ENCODE measurements at regions not wholly inside any gene's neighbourhood (a gene's known extent, or its start where the extent isn't known, plus 50 kb on each side); places are given as distances from the start of the nearest gene placed in this dataset.
"Not testable (repeated sequence)": the region's sequence is repeated elsewhere in the genome, so short reads cannot be mapped to it uniquely, and the experiment has no call there.

DNA sequence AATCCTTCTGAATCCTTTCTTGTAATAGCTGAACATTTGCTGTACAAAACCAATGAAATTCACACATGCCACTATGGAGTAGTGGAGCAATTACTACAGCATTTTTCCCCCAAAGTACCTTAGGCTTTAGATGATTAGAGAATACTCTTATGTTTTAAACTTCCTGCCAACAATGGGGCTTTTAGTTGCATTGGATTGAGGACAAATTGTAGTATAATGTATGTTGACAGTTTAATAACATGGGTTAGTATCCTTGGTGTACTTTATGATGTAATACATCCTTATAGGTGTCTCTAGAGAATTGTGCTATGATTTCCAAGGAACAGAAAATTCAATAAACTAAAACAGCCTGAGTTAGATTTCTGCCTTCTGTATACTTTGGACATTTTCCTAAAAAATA is 422.7 kb upstream of the GRAMD2B start:
- no peak overlapping the region for H3K27ac Mint-ChIP-seq
- no peaks in the 10 kb centered on the region for H3K36me3 Mint-ChIP-seq (ENCODE audit: insufficient read depth)
- no peak overlapping the region for H3K4me3 Mint-ChIP-seq
- no peaks in the 10 kb centered on the region for H3K27me3 Mint-ChIP-seq
- H3K4me1 Mint-ChIP-seq (ENCODE audit: low read depth in 2 of 2), result no peaks in the 10 kb centered on the region
- peaks cover 0 to 4% of the 10 kb centered on the region in 2 donors for H3K9me3 Mint-ChIP-seq
- ATAC-seq (replicated peaks) (no peak), DNase-seq (no peak)

DNA sequence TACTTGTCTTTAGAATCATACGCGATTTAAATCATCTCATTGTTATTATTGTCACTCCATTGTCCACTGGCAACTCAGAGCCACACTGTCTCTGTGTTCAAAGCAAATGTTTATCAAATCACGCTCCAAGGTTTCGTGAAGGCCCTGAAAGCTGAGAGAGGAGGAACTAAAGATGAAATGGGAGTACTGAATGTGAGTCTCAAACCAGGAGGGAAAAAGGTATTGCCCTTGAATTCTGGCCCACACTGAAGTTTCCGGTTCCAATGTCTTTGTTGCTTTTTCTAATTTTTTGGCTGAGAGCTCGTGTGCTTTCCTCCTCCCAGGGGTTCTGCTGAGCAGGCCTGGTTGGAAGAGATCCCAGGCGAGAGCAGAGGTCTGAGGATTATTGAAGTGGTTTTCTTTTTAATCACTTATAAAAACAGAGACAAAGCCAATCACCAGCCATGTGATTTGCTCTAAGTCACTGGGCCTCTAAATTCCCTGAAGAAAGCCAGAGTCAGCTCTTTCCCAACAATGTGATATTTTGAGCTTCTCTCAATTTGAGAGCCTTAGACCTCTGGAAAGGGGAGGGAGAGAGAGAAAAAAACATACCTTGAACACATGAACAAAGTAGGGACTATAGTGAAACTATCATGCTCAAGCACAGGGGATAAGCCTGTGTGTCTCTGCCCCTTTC is 420.8 kb upstream of the GRAMD2B start:
- DNase-seq, result no peak
- H3K36me3 Mint-ChIP-seq (ENCODE audit: insufficient read depth), result no peaks in the 10 kb centered on the region
- no peak for ATAC-seq (replicated peaks)
- no peak overlapping the region for H3K27ac Mint-ChIP-seq
- H3K4me3 Mint-ChIP-seq, result no peak overlapping the region
- peaks cover 0 to 3% of the 10 kb centered on the region in 2 donors for H3K9me3 Mint-ChIP-seq
- no peaks in the 10 kb centered on the region for H3K4me1 Mint-ChIP-seq (ENCODE audit: low read depth in 2 of 2)
- no peaks in the 10 kb centered on the region for H3K27me3 Mint-ChIP-seq

DNA sequence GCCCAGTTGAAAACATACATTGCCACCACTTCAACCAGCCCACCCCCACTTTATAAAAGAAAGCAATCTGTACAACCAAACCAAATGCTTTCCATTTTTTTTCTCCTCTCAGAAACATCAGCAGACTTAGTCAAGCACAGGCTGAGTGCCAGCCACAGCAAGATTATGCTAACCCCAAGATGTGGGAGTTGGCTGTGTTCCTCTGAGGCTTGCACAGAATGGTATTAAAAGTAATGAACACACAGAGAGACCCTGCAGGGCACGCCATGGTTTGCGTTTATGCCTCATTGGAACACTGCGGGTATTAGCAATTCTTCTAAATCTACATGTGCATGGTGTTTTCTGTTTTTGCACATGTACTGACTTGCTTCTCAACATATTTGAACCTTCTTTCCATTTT is 419.9 kb upstream of the GRAMD2B start:
- DNase-seq (no peak), ATAC-seq (replicated peaks) (no peak)
- H3K4me3 Mint-ChIP-seq, result no peak overlapping the region

DNA sequence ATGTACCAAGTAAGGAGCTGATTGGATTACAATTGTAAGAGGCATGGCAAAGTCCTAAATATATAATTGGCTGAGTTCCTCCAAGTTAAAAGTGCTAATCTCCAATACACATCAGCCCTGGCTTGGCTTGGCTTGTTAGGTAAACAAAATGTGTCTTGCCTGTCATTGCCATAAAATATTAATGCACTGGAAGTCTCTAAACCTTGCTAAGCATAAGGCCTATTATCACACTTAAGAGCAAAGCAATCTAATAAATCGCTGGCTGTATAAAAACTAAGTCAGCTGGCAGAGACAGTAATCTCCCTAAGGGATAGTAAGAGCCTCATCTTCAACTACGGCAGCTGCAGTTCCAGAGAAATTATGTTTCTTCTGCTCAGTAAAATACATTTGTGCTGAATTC is 418.6 kb upstream of the GRAMD2B start:
- no peak overlapping the region for H3K27ac Mint-ChIP-seq
- H3K36me3 Mint-ChIP-seq (ENCODE audit: insufficient read depth), result no peaks in the 10 kb centered on the region
- DNase-seq (no peak), ATAC-seq (replicated peaks) (no peak)
- no peaks in the 10 kb centered on the region for H3K4me1 Mint-ChIP-seq (ENCODE audit: low read depth in 2 of 2)
- H3K4me3 Mint-ChIP-seq, result no peak overlapping the region
- H3K27me3 Mint-ChIP-seq, result no peaks in the 10 kb centered on the region
- H3K9me3 Mint-ChIP-seq, result peaks cover 0 to 5% of the 10 kb centered on the region in 2 donors

More for the DNA sequence above, 419.9 kb upstream of the GRAMD2B start:
- Mint-ChIP-seq H3K9me3 (peaks cover 0 to 7% of the 10 kb centered on the region in 2 donors), H3K27ac (no peak overlapping the region), H3K4me1 (ENCODE audit: low read depth in 2 of 2) (no peaks in the 10 kb centered on the region), H3K27me3 (no peaks in the 10 kb centered on the region), H3K36me3 (ENCODE audit: insufficient read depth) (no peaks in the 10 kb centered on the region)

DNA sequence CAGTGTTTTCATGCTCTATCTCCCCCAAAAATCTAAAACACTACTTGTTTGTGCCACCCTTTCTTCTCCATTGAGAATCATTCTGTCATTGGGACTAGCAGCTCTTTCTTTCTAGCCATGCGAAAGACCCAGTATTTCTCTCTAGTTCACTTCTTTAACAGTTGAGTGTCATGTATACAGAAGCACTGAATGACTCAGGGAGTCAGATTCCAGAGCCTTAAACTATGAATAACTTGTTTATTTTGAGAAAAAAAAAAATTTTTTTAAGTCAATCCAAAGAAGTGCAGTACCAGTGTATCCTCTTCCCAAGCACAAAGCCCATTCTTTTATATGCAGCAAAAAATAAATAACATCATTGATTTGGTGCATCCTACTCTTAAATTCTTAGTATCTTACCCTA is 415.4 kb upstream of the GRAMD2B start:
- Mint-ChIP-seq H3K4me1 (ENCODE audit: low read depth in 2 of 2) (no peaks in the 10 kb centered on the region), H3K9me3 (peaks cover 2 to 8% of the 10 kb centered on the region in 2 donors), H3K27ac (no peak overlapping the region), H3K27me3 (no peaks in the 10 kb centered on the region), H3K4me3 (no peak overlapping the region), H3K36me3 (ENCODE audit: insufficient read depth) (no peaks in the 10 kb centered on the region)
- ATAC-seq (replicated peaks), result no peak
- DNase-seq, result no peak

DNA sequence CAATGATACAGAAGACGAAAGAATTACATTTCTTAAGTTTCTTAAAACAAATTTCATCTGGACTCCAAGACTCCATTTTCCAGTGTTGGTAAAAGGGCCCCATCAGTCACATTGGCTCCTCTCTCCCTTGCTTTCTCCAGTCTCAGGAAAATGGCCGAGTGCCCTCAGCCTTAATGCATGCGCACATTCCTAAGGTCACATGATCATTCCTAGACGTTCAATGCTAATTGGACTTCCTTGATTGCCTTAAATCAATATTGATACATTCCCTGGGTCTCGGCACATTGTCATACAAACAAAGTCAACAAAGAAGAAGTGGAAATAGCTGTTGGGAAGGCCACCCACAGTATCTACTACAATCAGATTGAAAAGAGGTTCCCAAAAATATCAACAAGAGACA is 413.6 kb upstream of the GRAMD2B start:
- ATAC-seq (replicated peaks), result no peak

DNA sequence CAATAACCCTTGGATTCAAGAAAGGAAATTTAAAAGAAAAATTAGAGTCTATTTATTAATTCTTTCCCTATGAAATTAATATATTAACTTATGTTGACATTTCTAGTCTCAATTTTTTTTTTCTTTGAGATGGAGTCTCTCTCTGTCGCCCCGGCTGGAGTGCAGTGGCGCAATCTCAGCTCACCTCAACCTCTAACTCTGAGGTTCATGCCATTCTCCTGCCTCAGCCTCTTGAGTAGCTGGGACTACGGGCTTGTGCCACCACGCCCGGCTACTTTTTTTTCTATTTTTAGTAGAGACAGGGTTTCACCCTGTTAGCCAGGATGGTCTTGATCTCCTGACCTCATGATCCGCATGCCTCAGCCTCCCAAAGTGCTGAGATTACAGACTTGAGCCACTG is 411.7 kb upstream of the GRAMD2B start:
- H3K36me3 Mint-ChIP-seq (ENCODE audit: insufficient read depth); H3K4me1 Mint-ChIP-seq (ENCODE audit: low read depth in 2 of 2); H3K27me3 Mint-ChIP-seq; H3K27ac Mint-ChIP-seq; DNase-seq; ATAC-seq (replicated peaks); H3K4me3 Mint-ChIP-seq: not testable (repeated sequence)
- H3K9me3 Mint-ChIP-seq, result peaks cover 13 to 16% of the 10 kb centered on the region in 2 donors

More for the DNA sequence above, 413.6 kb upstream of the GRAMD2B start:
- Mint-ChIP-seq H3K27me3 (no peaks in the 10 kb centered on the region), H3K36me3 (ENCODE audit: insufficient read depth) (no peaks in the 10 kb centered on the region), H3K9me3 (peaks cover 13 to 16% of the 10 kb centered on the region in 2 donors), H3K4me3 (no peak overlapping the region), H3K27ac (no peak overlapping the region), H3K4me1 (ENCODE audit: low read depth in 2 of 2) (no peaks in the 10 kb centered on the region)
- DNase-seq, result no peak

DNA sequence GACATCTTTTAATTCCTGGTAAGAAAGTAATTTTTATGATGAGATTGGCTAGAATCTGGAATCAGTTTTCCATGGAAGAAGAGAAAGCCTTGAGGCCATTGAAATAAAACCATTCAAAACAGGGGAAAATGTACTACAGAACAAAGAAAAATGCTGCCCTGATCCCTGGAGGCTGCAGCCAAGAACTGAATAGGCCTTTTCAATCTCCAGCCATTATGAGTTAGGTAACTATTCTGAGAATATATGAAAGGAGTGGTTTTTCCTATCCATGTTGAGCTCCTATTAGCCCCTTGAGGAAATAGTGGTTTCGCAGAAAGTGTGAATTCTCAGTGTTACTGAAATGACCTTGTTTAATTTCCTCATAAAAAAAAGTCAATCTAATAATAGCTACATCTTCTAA is 408.5 kb upstream of the GRAMD2B start:
- DNase-seq, result no peak
- no peak overlapping the region for H3K4me3 Mint-ChIP-seq
- H3K27ac Mint-ChIP-seq, result no peak overlapping the region
- no peaks in the 10 kb centered on the region for H3K4me1 Mint-ChIP-seq (ENCODE audit: low read depth in 2 of 2)
- no peaks in the 10 kb centered on the region for H3K36me3 Mint-ChIP-seq (ENCODE audit: insufficient read depth)
- ATAC-seq (replicated peaks), result no peak
- no peaks in the 10 kb centered on the region for H3K27me3 Mint-ChIP-seq
- peaks cover 7 to 16% of the 10 kb centered on the region in 2 donors for H3K9me3 Mint-ChIP-seq

DNA sequence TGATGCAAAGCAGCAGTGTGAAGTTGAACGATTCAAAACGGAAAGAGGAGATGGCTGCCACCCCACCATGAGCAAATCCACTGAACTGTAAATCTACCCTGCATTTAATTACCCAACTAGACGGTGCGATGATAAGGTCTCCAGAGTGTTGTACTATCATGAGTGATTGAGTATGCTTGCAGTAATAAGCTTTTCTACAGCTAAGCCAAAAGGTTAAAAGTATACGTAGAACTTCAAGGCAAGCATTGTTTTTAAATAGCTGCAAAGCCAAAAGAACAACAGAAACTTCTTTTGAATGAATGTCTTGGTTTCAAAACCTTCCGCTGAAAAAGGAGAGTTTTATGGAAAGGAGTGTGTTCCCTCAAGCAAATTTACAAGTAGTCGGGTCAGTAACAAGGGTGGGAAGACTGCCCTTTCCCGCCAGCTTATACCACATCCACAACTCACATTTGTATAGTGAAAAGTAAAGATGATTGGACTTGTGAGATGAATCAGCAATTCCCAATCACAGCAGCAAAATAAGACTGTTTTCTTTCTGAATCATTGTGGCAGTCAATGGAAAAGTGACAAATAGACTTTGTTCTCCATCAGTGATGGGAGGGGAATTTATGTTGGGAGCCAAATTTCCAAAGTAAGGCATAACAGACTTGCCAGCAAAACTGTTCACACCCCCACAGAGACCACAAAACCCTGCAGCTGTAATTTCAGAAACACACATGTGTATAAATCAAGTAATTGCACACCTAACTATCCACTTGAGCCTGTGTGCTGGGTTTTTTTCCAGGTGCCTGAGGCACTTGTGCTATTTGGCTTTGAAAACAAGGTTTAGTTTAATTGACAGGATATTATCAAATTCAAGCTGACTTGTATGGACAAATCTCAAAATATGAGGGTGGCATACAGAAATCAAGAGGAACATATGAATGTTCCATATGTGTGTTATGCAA is 407.7 kb upstream of the GRAMD2B start:
- H3K36me3 Mint-ChIP-seq (ENCODE audit: insufficient read depth), result no peaks in the 10 kb centered on the region
- DNase-seq (no peak), ATAC-seq (replicated peaks) (no peak)
- H3K27ac Mint-ChIP-seq, result no peak overlapping the region
- H3K4me1 Mint-ChIP-seq (ENCODE audit: low read depth in 2 of 2), result no peaks in the 10 kb centered on the region
- H3K9me3 Mint-ChIP-seq, result peaks cover 6 to 16% of the 10 kb centered on the region in 2 donors
- no peak overlapping the region for H3K4me3 Mint-ChIP-seq
- no peaks in the 10 kb centered on the region for H3K27me3 Mint-ChIP-seq

DNA sequence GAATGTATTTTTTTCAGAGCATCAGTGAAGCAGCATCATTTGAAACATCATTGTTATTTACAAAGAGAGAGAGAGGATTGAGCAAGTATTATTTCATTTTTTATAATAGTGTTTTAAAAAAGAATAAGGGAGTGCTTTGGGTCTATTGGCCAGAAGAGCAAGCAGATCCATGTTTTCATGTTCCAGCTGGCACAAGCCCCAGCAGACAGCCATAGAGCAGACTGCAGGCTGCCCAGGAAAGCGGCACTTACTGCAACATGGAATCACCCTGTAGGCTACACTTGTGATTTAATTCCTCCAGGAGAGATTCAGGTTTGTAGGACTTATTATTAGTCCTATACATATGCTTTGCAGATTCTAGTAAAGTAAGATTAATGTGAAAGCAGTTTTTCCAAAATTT is 407.0 kb upstream of the GRAMD2B start:
- H3K27me3 Mint-ChIP-seq, result no peaks in the 10 kb centered on the region
- H3K4me3 Mint-ChIP-seq, result no peak overlapping the region
- H3K27ac Mint-ChIP-seq, result no peak overlapping the region
- peaks cover 8 to 20% of the 10 kb centered on the region in 2 donors for H3K9me3 Mint-ChIP-seq
- H3K36me3 Mint-ChIP-seq (ENCODE audit: insufficient read depth), result no peaks in the 10 kb centered on the region
- no peak for ATAC-seq (replicated peaks)
- DNase-seq, result no peak
- H3K4me1 Mint-ChIP-seq (ENCODE audit: low read depth in 2 of 2), result no peaks in the 10 kb centered on the region

DNA sequence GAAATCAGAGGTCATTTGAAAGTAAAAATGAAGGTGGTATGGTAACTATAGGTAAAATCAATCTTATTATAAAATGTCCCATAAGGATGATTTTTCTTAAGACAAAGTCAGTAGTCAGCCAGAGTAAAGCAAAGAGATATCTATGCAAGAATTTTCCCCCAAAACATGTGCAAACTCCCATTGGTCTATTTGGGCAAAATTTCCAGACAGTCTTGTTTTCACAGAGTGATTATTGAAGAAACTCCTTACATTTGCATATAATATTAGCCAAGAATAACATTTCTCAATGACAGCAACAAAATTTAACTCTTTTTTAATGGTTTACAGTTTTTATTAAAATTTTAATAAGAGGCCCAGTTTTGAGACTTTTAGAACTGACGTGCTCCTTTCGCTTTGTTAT is 406.1 kb upstream of the GRAMD2B start:
- ATAC-seq (replicated peaks), result no peak
- Mint-ChIP-seq H3K27ac (no peak overlapping the region), H3K36me3 (ENCODE audit: insufficient read depth) (no peaks in the 10 kb centered on the region), H3K27me3 (no peaks in the 10 kb centered on the region), H3K4me3 (no peak overlapping the region), H3K4me1 (ENCODE audit: low read depth in 2 of 2) (no peaks in the 10 kb centered on the region), H3K9me3 (peaks cover 9 to 24% of the 10 kb centered on the region in 2 donors)
- no peak for DNase-seq

DNA sequence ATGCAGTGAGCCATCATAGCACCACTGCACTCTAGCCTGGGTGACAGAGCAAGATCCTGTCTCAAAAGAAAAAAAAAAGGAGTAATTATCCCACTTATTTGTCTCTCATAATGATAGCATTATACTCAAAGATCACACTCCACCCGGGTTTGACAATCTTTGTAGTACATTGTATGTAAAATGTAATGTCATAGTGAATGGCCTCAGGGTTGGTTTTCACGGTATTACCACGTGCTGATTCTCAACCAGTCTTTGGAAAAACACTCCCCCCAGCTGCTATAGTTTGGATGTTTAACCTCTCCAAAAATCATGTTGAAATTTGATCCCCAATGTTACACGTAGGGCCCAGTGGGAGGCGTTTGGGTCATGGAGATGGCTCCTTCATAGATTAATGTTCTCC is 402.4 kb upstream of the GRAMD2B start:
- H3K36me3 Mint-ChIP-seq (ENCODE audit: insufficient read depth), result no peaks in the 10 kb centered on the region
- DNase-seq (no peak), ATAC-seq (replicated peaks) (no peak)
- no peak overlapping the region for H3K4me3 Mint-ChIP-seq
- H3K9me3 Mint-ChIP-seq, result peaks cover 5 to 15% of the 10 kb centered on the region in 2 donors
- no peaks in the 10 kb centered on the region for H3K27me3 Mint-ChIP-seq
- no peak overlapping the region for H3K27ac Mint-ChIP-seq
- H3K4me1 Mint-ChIP-seq (ENCODE audit: low read depth in 2 of 2), result no peaks in the 10 kb centered on the region

DNA sequence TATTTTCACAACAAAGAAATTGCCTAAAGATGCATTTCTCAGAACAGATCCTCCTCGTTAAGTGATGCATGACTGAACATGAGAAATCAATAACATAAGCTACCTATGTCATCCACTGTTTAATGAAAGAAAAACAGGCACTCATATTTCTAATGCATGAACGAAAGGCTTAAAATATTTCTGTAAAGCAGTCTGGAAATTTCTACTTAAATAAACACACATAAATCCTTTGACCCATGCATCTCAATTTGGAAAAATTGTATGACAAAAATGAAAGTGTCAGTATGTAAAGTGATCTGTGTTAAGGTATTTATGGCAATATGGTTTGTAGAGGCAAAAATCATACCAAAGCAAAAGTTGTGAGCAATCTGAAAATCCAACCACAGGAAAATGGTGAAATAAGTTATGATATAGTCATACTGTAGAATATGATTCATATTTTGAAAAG is 399.2 kb upstream of the GRAMD2B start:
- DNase-seq (no peak), ATAC-seq (replicated peaks) (no peak)
- Mint-ChIP-seq H3K4me1 (ENCODE audit: low read depth in 2 of 2) (no peaks in the 10 kb centered on the region), H3K36me3 (ENCODE audit: insufficient read depth) (no peaks in the 10 kb centered on the region), H3K27ac (no peak overlapping the region), H3K27me3 (no peaks in the 10 kb centered on the region), H3K4me3 (no peak overlapping the region), H3K9me3 (peaks cover 12 to 32% of the 10 kb centered on the region in 2 donors)

DNA sequence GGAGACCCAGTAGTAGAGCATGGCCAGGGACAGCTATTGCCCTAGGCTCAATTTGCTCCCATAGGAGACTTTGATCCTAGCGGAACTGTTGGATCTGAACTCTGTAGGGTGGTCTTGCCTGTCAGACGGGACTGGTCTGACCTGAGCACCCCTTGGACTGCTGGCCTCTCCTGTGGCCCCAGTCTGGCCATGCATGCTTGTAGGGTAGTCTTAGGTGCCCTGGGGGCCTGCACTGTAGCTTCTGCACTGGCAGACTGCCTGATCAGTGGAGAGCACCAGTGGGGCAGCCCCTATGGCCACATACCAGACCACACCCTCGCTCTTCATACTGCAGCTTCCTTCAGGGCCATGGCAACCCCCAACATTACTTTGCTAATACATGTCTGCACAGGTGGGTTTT is 396.1 kb upstream of the GRAMD2B start:
- Mint-ChIP-seq H3K9me3 (peaks cover 11 to 35% of the 10 kb centered on the region in 2 donors), H3K4me1 (ENCODE audit: low read depth in 2 of 2) (no peaks in the 10 kb centered on the region), H3K27me3 (no peaks in the 10 kb centered on the region), H3K27ac (no peak overlapping the region), H3K4me3 (no peak overlapping the region), H3K36me3 (ENCODE audit: insufficient read depth) (no peaks in the 10 kb centered on the region)
- DNase-seq, result no peak
- ATAC-seq (replicated peaks), result no peak

Data from effector memory CD8-positive, alpha-beta T cell (primary cell).